ENCODE measurements at regions not wholly inside any gene's neighbourhood (a gene's known extent, or its start where the extent isn't known, plus 50 kb on each side); places are given as distances from the start of the nearest gene placed in this dataset.

GRCh38 chrX:113369056-113369455, 528.4 kb upstream of the AMOT start:
- Histone ChIP-seq H3K27ac (ENCODE audit: poor library complexity, severe bottlenecking) (no peak overlapping the region), H3K27me3 (ENCODE audit: insufficient read depth, poor library complexity, severe bottlenecking) (no peaks in the 10 kb centered on the region), H3K9me3 (ENCODE audit: severe bottlenecking) (no peaks in the 10 kb centered on the region), H3K4me3 (ENCODE audit: severe bottlenecking) (no peak overlapping the region), H3K36me3 (ENCODE audit: low read depth) (no peaks in the 10 kb centered on the region), H3K4me1 (ENCODE audit: insufficient read depth, poor library complexity, severe bottlenecking) (no peaks in the 10 kb centered on the region)
- DNase-seq (ENCODE audit: low spot score) (no peak), ATAC-seq (ENCODE audit: low read depth) (no peak)
- no peak for TF ChIP-seq CTCF (IDR thresholded peaks at IDR 0.05; ENCODE audit: poor library complexity, severe bottlenecking)

GRCh38 chrX:113353134-113353533, 512.5 kb upstream of the AMOT start:
- H3K27me3 ChIP-seq (ENCODE audit: insufficient read depth, poor library complexity, severe bottlenecking), result no peaks in the 10 kb centered on the region
- H3K9me3 ChIP-seq (ENCODE audit: severe bottlenecking), result no peaks in the 10 kb centered on the region
- no peak for TF ChIP-seq CTCF (IDR thresholded peaks at IDR 0.05; ENCODE audit: poor library complexity, severe bottlenecking)
- DNase-seq (ENCODE audit: low spot score), result no peak
- H3K4me1 ChIP-seq (ENCODE audit: insufficient read depth, poor library complexity, severe bottlenecking), result no peaks in the 10 kb centered on the region
- no peak overlapping the region for H3K27ac ChIP-seq (ENCODE audit: poor library complexity, severe bottlenecking)
- H3K4me3 ChIP-seq (ENCODE audit: severe bottlenecking), result no peak overlapping the region
- no peak for ATAC-seq (ENCODE audit: low read depth)
- no peaks in the 10 kb centered on the region for H3K36me3 ChIP-seq (ENCODE audit: low read depth)

- DNase-seq (ENCODE audit: low spot score) (no peak), ATAC-seq (ENCODE audit: low read depth) (no peak)
- no peaks in the 10 kb centered on the region for H3K36me3 ChIP-seq (ENCODE audit: low read depth)
- no peaks in the 10 kb centered on the region for H3K27me3 ChIP-seq (ENCODE audit: insufficient read depth, poor library complexity, severe bottlenecking)
- H3K27ac ChIP-seq (ENCODE audit: poor library complexity, severe bottlenecking), result no peak overlapping the region
- no peaks in the 10 kb centered on the region for H3K4me1 ChIP-seq (ENCODE audit: insufficient read depth, poor library complexity, severe bottlenecking)
- H3K4me3 ChIP-seq (ENCODE audit: severe bottlenecking), result no peak overlapping the region
- H3K9me3 ChIP-seq (ENCODE audit: severe bottlenecking), result no peaks in the 10 kb centered on the region
- TF ChIP-seq CTCF (IDR thresholded peaks at IDR 0.05; ENCODE audit: poor library complexity, severe bottlenecking), result no peak
Measured at GRCh38 chrX:113330416-113330815, 489.8 kb upstream of the AMOT start.

- H3K4me3 ChIP-seq (ENCODE audit: severe bottlenecking), result no peak overlapping the region
- H3K9me3 ChIP-seq (ENCODE audit: severe bottlenecking), result no peaks in the 10 kb centered on the region
- ATAC-seq (ENCODE audit: low read depth), result no peak
- H3K36me3 ChIP-seq (ENCODE audit: low read depth), result no peaks in the 10 kb centered on the region
- H3K4me1 ChIP-seq (ENCODE audit: insufficient read depth, poor library complexity, severe bottlenecking), result no peaks in the 10 kb centered on the region
- no peak overlapping the region for H3K27ac ChIP-seq (ENCODE audit: poor library complexity, severe bottlenecking)
- H3K27me3 ChIP-seq (ENCODE audit: insufficient read depth, poor library complexity, severe bottlenecking), result no peaks in the 10 kb centered on the region
- no peak for TF ChIP-seq CTCF (IDR thresholded peaks at IDR 0.05; ENCODE audit: poor library complexity, severe bottlenecking)
- no peak for DNase-seq (ENCODE audit: low spot score)
Measured at GRCh38 chrX:113315927-113316326, 475.3 kb upstream of the AMOT start.

GRCh38 chrX:113305496-113305895, 464.9 kb upstream of the AMOT start:
- DNase-seq (ENCODE audit: low spot score) (no peak), ATAC-seq (ENCODE audit: low read depth) (no peak)
- H3K27ac ChIP-seq (ENCODE audit: poor library complexity, severe bottlenecking), result no peak overlapping the region
- no peak for TF ChIP-seq CTCF (IDR thresholded peaks at IDR 0.05; ENCODE audit: poor library complexity, severe bottlenecking)
- no peaks in the 10 kb centered on the region for H3K36me3 ChIP-seq (ENCODE audit: low read depth)
- H3K4me1 ChIP-seq (ENCODE audit: insufficient read depth, poor library complexity, severe bottlenecking), result no peaks in the 10 kb centered on the region
- H3K27me3 ChIP-seq (ENCODE audit: insufficient read depth, poor library complexity, severe bottlenecking), result no peaks in the 10 kb centered on the region
- H3K9me3 ChIP-seq (ENCODE audit: severe bottlenecking), result no peaks in the 10 kb centered on the region
- no peak overlapping the region for H3K4me3 ChIP-seq (ENCODE audit: severe bottlenecking)

All from RWPE2 (cell line).